CD14-positive monocyte (primary cell): ENCODE measurements at regions not wholly inside any gene's neighbourhood (a gene's known extent, or its start where the extent isn't known, plus 50 kb on each side); places are given as distances from the start of the nearest gene placed in this dataset.
A peak's percentile ranks its signal among the peaks of the same experiment; 100 is the strongest.

Experiments
- DNase-seq, 3 donors: peaks; one replicate each; pipeline ENCODE4 v3.0.0-alpha.2; 2011 to 2022
- H2AFZ ChIP-seq: 2 replicates; pipeline ENCODE4 v1.6.0; 2012; ENCODE audit warnings: mild to moderate bottlenecking, low read depth, low read length, inconsistent platforms; ENCODE audit not compliant: insufficient read depth, poor library complexity, severe bottlenecking
- H3K27ac ChIP-seq, 2 donors: 1 replicate in 1 of 2; 2 replicates in 1 of 2; pipeline ENCODE4 v1.5.1; 2012 to 2013; ENCODE audit warnings: low read length in 2 of 2, control low read depth in 1 of 2, inconsistent platforms in 1 of 2, low read depth in 1 of 2, mild to moderate bottlenecking in 1 of 2
- H3K27me3 ChIP-seq, 2 donors: one replicate each; pipeline versions ENCODE4 v1.6.0 to v1.6.1; 2011 to 2013; ENCODE audit warnings: low read length in 2 of 2; ENCODE audit not compliant: control insufficient read depth in 2 of 2, insufficient read depth in 2 of 2
- H3K36me3 ChIP-seq, 2 donors: replicated peaks in 1 of 2; 1 replicate in 1 of 2; 2 replicates in 1 of 2; pipeline versions ENCODE4 v1.5.1 to v1.6.1; 2012 to 2013; ENCODE audit warnings: low read length in 2 of 2, control low read depth in 1 of 2, inconsistent platforms in 1 of 2, mild to moderate bottlenecking in 1 of 2; ENCODE audit not compliant: insufficient read depth in 2 of 2, control insufficient read depth in 1 of 2
- H3K4me1 ChIP-seq, 2 donors: 1 replicate in 1 of 2; 2 replicates in 1 of 2; pipeline versions ENCODE4 v1.5.1 to v1.6.1; 2012 to 2013; ENCODE audit warnings: low read length in 2 of 2, control low read depth in 1 of 2, inconsistent platforms in 1 of 2, mild to moderate bottlenecking in 1 of 2, moderate library complexity in 1 of 2; ENCODE audit not compliant: insufficient read depth in 2 of 2, control insufficient read depth in 1 of 2
- H3K4me2 ChIP-seq: replicated peaks from 2 replicates; pipeline ENCODE3; 2012; ENCODE audit warnings: low read length, moderate library complexity, mild to moderate bottlenecking; ENCODE audit not compliant: poor library complexity, severe bottlenecking; ENCODE audit errors: extremely low read depth
- H3K4me3 ChIP-seq, 3 experiments: fragments of 200-600 bp in 1 of 3; sonication (generic) in 1 of 3; replicated peaks in 1 of 3; 1 replicate in 2 of 3; 2 replicates in 1 of 3; pipeline ENCODE4 v1.5.1; 2011 to 2013; ENCODE audit warnings: low read length in 3 of 3, mild to moderate bottlenecking in 3 of 3, control low read depth in 2 of 3, low read depth in 2 of 3, inconsistent platforms in 1 of 3, moderate library complexity in 1 of 3
- H3K79me2 ChIP-seq: 2 replicates; pipeline ENCODE4 v1.6.0; 2012; ENCODE audit warnings: mild to moderate bottlenecking, control low read depth, inconsistent platforms, low read length, moderate library complexity; ENCODE audit not compliant: insufficient read depth
- H3K9ac ChIP-seq: 2 replicates; pipeline ENCODE4 v1.6.0; 2017; ENCODE audit warnings: low read length, mild to moderate bottlenecking; ENCODE audit not compliant: insufficient read depth, poor library complexity, severe bottlenecking
- H3K9me3 ChIP-seq, 2 donors: replicated peaks in 1 of 2; 1 replicate in 1 of 2; 2 replicates in 1 of 2; pipeline versions ENCODE4 v1.5.1 to v1.6.1; 2012 to 2013; ENCODE audit warnings: low read length in 2 of 2, control low read depth in 1 of 2; ENCODE audit not compliant: control insufficient read depth in 1 of 2, insufficient read depth in 1 of 2
- H4K20me1 ChIP-seq: 2 replicates; pipeline ENCODE4 v1.6.0; 2012; ENCODE audit warnings: mild to moderate bottlenecking, low read length, control low read depth, moderate library complexity; ENCODE audit not compliant: insufficient read depth
- H3K27ac Mint-ChIP-seq, 7 donors: one replicate each; pipeline ENCODE4 v1.8.0; 2020; ENCODE audit warnings: mild to moderate bottlenecking in 7 of 7, mixed read lengths in 7 of 7, moderate library complexity in 6 of 7, inconsistent platforms in 2 of 7
- H3K27me3 Mint-ChIP-seq, 3 donors: one replicate each; pipeline ENCODE4 v1.8.0; 2021 to 2022; ENCODE audit warnings: low read depth in 3 of 3, mild to moderate bottlenecking in 3 of 3, mixed read lengths in 3 of 3, moderate library complexity in 3 of 3, inconsistent platforms in 1 of 3
- H3K36me3 Mint-ChIP-seq, 2 donors: one replicate each; pipeline ENCODE4 v1.8.0; 2020; ENCODE audit warnings: mixed read lengths in 2 of 2, inconsistent platforms in 1 of 2, mild to moderate bottlenecking in 1 of 2
- H3K4me1 Mint-ChIP-seq: one replicate; pipeline ENCODE4 v1.8.0; 2020; ENCODE audit warnings: mild to moderate bottlenecking, mixed read lengths
- H3K4me3 Mint-ChIP-seq, 2 donors: one replicate each; pipeline ENCODE4 v1.8.0; 2020; ENCODE audit warnings: mild to moderate bottlenecking in 2 of 2, mixed read lengths in 2 of 2, moderate library complexity in 1 of 2
- H3K9me3 Mint-ChIP-seq, 7 donors: one replicate each; pipeline ENCODE4 v1.8.0; 2020 to 2022; ENCODE audit warnings: mixed read lengths in 7 of 7, mild to moderate bottlenecking in 6 of 7, moderate library complexity in 6 of 7, inconsistent platforms in 2 of 7
- WGBS: methylation state at CpG from one replicate; pipeline ENCODE4 v1.1.5; 2013; ENCODE audit warnings: missing lambda C conversion rate; ENCODE audit not compliant: insufficient coverage; 5-methylcytosine and 5-hydroxymethylcytosine counted together
- intact Hi-C, 2 donors: fragments of 100-400 bp; cut with micrococcal nuclease; formaldehyde crosslinking; loops; one replicate each; pipeline versions ENCODE4 v1.15.0 to v1.15.1; 2023
- TF ChIP-seq, protein P1 (sequence below): fragments of 200-600 bp; IDR thresholded peaks from one replicate; pipeline ENCODE4 v1.8.0; 2022; ENCODE audit warnings: antibody characterized with exemption, mild to moderate bottlenecking

- Mint-ChIP-seq H3K36me3 (peaks cover 9 to 10% of the 10 kb centered on the region in 2 donors), H3K27ac (no peak overlapping the region), H3K4me3 (no peak overlapping the region), H3K27me3 (peaks cover 0 to 2% (median 0%) of the 10 kb centered on the region in 3 donors), H3K4me1 (peaks cover 2% of the 10 kb centered on the region), H3K9me3 (peaks cover 0 to 2% (median 0%) of the 10 kb centered on the region in 7 donors)
- Histone ChIP-seq H3K4me1 (no peaks in the 10 kb centered on the region), H3K9me3 (no peaks in the 10 kb centered on the region), H3K9ac (no peak overlapping the region), H3K36me3 (peaks cover 0 to 9% of the 10 kb centered on the region in 2 donors), H3K79me2 (no peaks in the 10 kb centered on the region), H2AFZ (no peak overlapping the region), H4K20me1 (no peaks in the 10 kb centered on the region), H3K4me2 (no peak overlapping the region), H3K27me3 (no peaks in the 10 kb centered on the region), H3K27ac (no peak overlapping the region), H3K4me3 (no peak overlapping the region)
- intact Hi-C loops, result no loop called here
- no peak for DNase-seq
- TF ChIP-seq, protein P1, sequence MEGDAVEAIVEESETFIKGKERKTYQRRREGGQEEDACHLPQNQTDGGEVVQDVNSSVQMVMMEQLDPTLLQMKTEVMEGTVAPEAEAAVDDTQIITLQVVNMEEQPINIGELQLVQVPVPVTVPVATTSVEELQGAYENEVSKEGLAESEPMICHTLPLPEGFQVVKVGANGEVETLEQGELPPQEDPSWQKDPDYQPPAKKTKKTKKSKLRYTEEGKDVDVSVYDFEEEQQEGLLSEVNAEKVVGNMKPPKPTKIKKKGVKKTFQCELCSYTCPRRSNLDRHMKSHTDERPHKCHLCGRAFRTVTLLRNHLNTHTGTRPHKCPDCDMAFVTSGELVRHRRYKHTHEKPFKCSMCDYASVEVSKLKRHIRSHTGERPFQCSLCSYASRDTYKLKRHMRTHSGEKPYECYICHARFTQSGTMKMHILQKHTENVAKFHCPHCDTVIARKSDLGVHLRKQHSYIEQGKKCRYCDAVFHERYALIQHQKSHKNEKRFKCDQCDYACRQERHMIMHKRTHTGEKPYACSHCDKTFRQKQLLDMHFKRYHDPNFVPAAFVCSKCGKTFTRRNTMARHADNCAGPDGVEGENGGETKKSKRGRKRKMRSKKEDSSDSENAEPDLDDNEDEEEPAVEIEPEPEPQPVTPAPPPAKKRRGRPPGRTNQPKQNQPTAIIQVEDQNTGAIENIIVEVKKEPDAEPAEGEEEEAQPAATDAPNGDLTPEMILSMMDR, result no peak
- 98% methylated on average over 11 of the region's 11 CpGs for WGBS
Observed at GRCh38 chr1:232519186-232519585, 110.7 kb downstream of the SIPA1L2 start.

- Mint-ChIP-seq H3K27me3 (peaks cover 0 to 2% (median 0%) of the 10 kb centered on the region in 3 donors), H3K4me1 (peaks cover 2% of the 10 kb centered on the region), H3K9me3 (peaks cover 0 to 2% (median 0%) of the 10 kb centered on the region in 7 donors), H3K36me3 (peaks cover 12 to 14% of the 10 kb centered on the region in 2 donors), H3K27ac (peak overlapping the region in 1 of 7 donors; percentile 65), H3K4me3 (no peak overlapping the region)
- intact Hi-C loops, result no loop called here
- H3K4me1 ChIP-seq, result no peaks in the 10 kb centered on the region
- H3K4me3 ChIP-seq, result no peak overlapping the region
- peaks cover 0 to 18% of the 10 kb centered on the region in 2 donors for H3K36me3 ChIP-seq
- 100% methylated on average over 3 of the region's 5 CpGs for WGBS
- H3K27ac ChIP-seq, result no peak overlapping the region
- no peaks in the 10 kb centered on the region for H3K27me3 ChIP-seq
- DNase-seq, result no peak
- no peak overlapping the region for H3K4me2 ChIP-seq
- H3K9me3 ChIP-seq, result no peaks in the 10 kb centered on the region
- no peak overlapping the region for H2AFZ ChIP-seq
- TF ChIP-seq, protein P1, result no peak
- H3K79me2 ChIP-seq, result no peaks in the 10 kb centered on the region
- H4K20me1 ChIP-seq, result no peaks in the 10 kb centered on the region
- H3K9ac ChIP-seq, result no peak overlapping the region
Observed at GRCh38 chr1:232518349-232518748, 111.6 kb downstream of the SIPA1L2 start.
